ENCODE measurements at regions not wholly inside any gene's neighbourhood (a gene's known extent, or its start where the extent isn't known, plus 50 kb on each side); places are given as distances from the start of the nearest gene placed in this dataset.
A peak's percentile ranks its signal among the peaks of the same experiment; 100 is the strongest.
"Not testable (repeated sequence)": the region's sequence is repeated elsewhere in the genome, so short reads cannot be mapped to it uniquely, and the experiment has no call there.

DNA sequence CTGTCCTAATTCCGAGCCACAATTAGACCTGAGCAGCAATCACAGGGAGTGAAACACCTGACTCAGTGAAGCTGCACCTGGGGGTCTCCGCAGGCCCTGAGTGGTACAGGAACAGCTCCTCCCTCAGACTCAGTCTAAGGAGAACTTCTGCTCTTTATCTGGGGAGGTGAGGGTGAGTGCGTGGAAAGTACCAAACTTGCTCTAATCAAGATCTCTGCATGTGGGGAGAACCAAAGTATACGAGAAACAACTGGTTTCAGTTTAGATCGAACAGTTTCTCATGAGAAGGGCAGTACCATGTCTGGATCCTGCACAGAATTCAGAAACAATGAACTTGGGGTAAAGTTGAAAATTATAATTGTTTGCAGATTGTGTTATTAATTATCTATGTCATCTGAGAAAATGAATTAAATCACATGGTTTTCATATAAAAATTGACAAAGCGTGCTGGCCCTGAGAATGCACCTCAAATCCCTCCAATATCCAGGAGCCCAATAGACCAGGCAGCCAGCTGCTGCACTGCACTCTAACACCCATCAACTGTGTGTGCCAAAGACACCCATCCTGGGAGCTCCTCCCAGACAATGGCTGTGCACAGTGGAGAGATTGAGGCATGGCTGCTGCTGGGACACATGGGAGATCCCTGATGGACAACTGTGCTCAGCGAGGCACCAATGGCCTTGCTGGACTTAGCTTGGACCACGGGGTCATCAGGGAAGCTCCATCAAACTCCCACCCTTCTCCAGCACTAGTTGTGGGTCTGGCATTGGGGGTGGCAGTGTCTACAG is 803.8 kb downstream of the TMEM121 start:
- DNase-seq (ENCODE audit: extremely low spot score, unreplicated experiment); H3K4me1 Mint-ChIP-seq (ENCODE audit: unreplicated experiment); H3K27ac Mint-ChIP-seq (ENCODE audit: unreplicated experiment); H3K4me3 Mint-ChIP-seq (ENCODE audit: unreplicated experiment); H3K36me3 Mint-ChIP-seq (ENCODE audit: unreplicated experiment); H3K27me3 Mint-ChIP-seq (ENCODE audit: unreplicated experiment): not testable (repeated sequence)
- peaks cover 72% of the 10 kb centered on the region for H3K9me3 Mint-ChIP-seq (ENCODE audit: unreplicated experiment)

DNA sequence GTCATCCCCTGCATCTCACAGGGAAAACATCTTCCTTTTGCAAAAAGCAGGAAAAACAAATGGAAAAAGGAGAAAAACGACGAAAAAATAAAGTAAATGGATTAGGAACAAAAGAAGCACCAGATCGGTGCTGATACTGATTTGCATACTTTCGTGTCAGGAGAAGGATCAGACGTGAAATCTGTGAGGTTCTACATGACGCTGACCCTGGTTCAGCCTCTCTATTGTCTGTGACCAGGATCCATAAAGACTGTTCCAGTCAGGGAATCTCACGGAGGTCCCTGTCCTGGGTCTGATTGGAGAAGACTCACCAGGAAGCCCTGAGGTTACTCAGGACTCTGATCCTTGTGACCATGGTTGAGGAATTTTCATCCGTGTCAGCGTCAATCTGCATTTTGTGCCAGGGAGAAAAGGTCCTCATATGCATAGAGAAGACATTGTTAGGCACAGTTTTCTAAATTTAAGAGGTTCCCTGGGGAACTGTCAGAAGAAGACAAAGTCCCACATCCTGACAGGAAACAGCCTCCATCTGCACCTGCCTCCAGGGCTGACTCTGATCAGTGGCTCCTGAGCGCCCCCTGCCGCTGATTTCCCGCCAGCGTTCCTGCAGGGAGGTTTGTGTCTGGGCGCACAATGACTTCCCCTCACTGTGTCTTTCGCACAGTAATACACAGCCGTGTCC is 808.2 kb downstream of the TMEM121 start:
- H3K9me3 Mint-ChIP-seq (ENCODE audit: unreplicated experiment): peaks cover 54% of the 10 kb centered on the region
- H3K4me1 Mint-ChIP-seq (ENCODE audit: unreplicated experiment); H3K27me3 Mint-ChIP-seq (ENCODE audit: unreplicated experiment); H3K4me3 Mint-ChIP-seq (ENCODE audit: unreplicated experiment); H3K36me3 Mint-ChIP-seq (ENCODE audit: unreplicated experiment); H3K27ac Mint-ChIP-seq (ENCODE audit: unreplicated experiment): not testable (repeated sequence)
- DNase-seq (ENCODE audit: extremely low spot score, unreplicated experiment): peak; percentile 94

DNA sequence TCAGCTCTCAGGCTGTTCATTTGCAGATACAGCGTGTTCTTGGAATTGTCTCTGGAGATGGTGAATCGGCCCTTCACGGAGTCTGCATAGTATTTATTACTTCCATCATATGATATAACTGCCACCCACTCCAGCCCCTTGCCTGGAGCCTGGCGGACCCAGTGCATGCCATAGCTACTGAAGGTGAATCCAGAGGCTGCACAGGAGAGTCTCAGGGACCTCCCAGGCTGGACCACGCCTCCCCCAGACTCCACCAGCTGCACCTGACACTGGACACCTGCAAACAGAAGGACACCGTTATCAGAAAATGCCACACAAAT is 808.7 kb downstream of the TMEM121 start:
- not testable (repeated sequence) for H3K4me1 Mint-ChIP-seq (ENCODE audit: unreplicated experiment); H3K36me3 Mint-ChIP-seq (ENCODE audit: unreplicated experiment); H3K27me3 Mint-ChIP-seq (ENCODE audit: unreplicated experiment); H3K4me3 Mint-ChIP-seq (ENCODE audit: unreplicated experiment); H3K27ac Mint-ChIP-seq (ENCODE audit: unreplicated experiment); DNase-seq (ENCODE audit: extremely low spot score, unreplicated experiment)
- H3K9me3 Mint-ChIP-seq (ENCODE audit: unreplicated experiment): peaks cover 54% of the 10 kb centered on the region

DNA sequence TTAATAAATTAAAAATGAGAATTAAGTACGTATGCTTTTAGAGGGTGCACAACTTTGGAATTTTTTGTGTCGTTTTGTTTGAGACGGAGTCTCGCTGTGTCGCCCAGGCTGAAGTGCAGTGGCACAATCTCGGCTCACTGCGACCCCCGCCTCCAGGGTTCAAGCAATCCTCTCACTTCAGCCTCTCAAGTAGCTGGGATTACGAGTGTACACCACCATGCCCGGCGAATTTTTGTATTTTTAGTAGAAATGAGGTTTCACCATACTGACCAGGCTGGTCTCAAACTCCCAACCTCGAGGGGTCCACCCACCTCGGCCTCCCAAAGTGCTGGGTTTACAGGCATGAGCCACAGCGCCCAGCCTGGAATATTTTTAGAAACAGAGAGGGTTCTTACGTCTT is 812.4 kb downstream of the TMEM121 start:
- not testable (repeated sequence) for H3K36me3 Mint-ChIP-seq (ENCODE audit: unreplicated experiment); H3K27ac Mint-ChIP-seq (ENCODE audit: unreplicated experiment); H3K4me1 Mint-ChIP-seq (ENCODE audit: unreplicated experiment); H3K4me3 Mint-ChIP-seq (ENCODE audit: unreplicated experiment); H3K27me3 Mint-ChIP-seq (ENCODE audit: unreplicated experiment)
- peaks cover 47% of the 10 kb centered on the region for H3K9me3 Mint-ChIP-seq (ENCODE audit: unreplicated experiment)
- peak; percentile 88 for DNase-seq (ENCODE audit: extremely low spot score, unreplicated experiment)

DNA sequence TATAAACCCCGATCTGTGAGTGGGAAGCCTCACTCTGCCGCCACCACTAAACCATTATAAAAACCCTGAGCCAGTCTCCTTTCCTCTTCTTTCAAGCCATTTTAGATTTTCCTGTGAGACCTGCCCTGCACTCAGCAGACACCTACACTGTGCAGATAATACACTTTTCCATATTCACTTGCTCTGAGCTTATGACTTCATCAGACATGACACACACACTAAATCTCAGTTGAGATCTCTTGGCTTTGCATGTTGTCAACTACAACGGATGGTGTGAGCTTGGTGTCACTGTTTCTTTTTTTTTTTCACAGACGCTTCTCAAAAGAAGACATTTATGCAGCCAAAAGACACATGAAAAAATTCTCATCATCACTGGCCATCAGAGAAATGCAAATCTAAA is 814.3 kb downstream of the TMEM121 start:
- H3K4me3 Mint-ChIP-seq (ENCODE audit: unreplicated experiment); H3K36me3 Mint-ChIP-seq (ENCODE audit: unreplicated experiment); H3K27me3 Mint-ChIP-seq (ENCODE audit: unreplicated experiment); H3K27ac Mint-ChIP-seq (ENCODE audit: unreplicated experiment); DNase-seq (ENCODE audit: extremely low spot score, unreplicated experiment); H3K4me1 Mint-ChIP-seq (ENCODE audit: unreplicated experiment): not testable (repeated sequence)
- peaks cover 56% of the 10 kb centered on the region for H3K9me3 Mint-ChIP-seq (ENCODE audit: unreplicated experiment)

DNA sequence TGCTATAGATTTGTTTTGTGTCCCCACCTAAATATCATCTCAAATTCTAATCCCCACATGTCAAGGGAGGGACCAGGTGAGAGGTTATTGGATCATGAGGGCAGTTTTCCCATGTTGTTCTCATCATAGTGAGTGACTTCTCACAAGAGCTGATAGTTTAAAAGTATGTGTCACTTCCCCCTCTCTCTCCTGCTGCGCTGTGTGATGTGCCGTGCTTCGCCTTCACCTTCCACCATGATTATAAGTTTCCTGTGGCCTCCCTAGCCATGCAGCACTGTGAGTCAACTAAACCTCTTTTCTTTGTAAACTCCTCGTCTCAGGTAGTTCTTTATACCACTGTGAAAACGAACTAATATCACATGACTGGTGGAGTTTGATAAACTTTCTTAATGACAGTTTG is 814.8 kb downstream of the TMEM121 start:
- H3K4me1 Mint-ChIP-seq (ENCODE audit: unreplicated experiment); H3K27ac Mint-ChIP-seq (ENCODE audit: unreplicated experiment); H3K27me3 Mint-ChIP-seq (ENCODE audit: unreplicated experiment); H3K4me3 Mint-ChIP-seq (ENCODE audit: unreplicated experiment); H3K36me3 Mint-ChIP-seq (ENCODE audit: unreplicated experiment): not testable (repeated sequence)
- peak; percentile 56 for DNase-seq (ENCODE audit: extremely low spot score, unreplicated experiment)
- peaks cover 56% of the 10 kb centered on the region for H3K9me3 Mint-ChIP-seq (ENCODE audit: unreplicated experiment)

DNA sequence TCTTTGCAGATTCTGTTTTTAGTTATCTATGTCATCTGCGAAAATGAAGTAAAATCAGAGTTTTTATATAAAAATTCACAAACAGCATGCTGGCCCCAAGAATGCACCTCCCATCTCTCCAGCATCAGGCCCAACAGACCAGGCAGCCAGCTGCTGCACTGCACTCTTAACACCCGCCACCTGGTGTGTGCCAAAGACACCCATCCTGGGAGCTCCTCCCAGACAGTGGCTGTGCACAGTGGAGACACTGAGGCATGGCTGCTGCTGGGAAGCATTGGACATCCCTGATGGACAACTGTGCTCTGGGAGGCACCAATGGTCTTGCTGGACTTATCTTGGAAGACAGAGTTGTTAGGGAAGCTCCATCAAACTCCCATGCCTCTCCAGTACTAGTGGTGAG is 817.2 kb downstream of the TMEM121 start:
- no peak overlapping the region for H3K27ac Mint-ChIP-seq (ENCODE audit: unreplicated experiment)
- H3K36me3 Mint-ChIP-seq (ENCODE audit: unreplicated experiment): no peaks in the 10 kb centered on the region
- TF ChIP-seq, protein P1, sequence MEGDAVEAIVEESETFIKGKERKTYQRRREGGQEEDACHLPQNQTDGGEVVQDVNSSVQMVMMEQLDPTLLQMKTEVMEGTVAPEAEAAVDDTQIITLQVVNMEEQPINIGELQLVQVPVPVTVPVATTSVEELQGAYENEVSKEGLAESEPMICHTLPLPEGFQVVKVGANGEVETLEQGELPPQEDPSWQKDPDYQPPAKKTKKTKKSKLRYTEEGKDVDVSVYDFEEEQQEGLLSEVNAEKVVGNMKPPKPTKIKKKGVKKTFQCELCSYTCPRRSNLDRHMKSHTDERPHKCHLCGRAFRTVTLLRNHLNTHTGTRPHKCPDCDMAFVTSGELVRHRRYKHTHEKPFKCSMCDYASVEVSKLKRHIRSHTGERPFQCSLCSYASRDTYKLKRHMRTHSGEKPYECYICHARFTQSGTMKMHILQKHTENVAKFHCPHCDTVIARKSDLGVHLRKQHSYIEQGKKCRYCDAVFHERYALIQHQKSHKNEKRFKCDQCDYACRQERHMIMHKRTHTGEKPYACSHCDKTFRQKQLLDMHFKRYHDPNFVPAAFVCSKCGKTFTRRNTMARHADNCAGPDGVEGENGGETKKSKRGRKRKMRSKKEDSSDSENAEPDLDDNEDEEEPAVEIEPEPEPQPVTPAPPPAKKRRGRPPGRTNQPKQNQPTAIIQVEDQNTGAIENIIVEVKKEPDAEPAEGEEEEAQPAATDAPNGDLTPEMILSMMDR (IDR thresholded peaks at IDR 0.05): no peak
- H3K4me1 Mint-ChIP-seq (ENCODE audit: unreplicated experiment): no peaks in the 10 kb centered on the region
- no peaks in the 10 kb centered on the region for H3K27me3 Mint-ChIP-seq (ENCODE audit: unreplicated experiment)
- peaks cover 68% of the 10 kb centered on the region for H3K9me3 Mint-ChIP-seq (ENCODE audit: unreplicated experiment)
- no peak overlapping the region for H3K4me3 Mint-ChIP-seq (ENCODE audit: unreplicated experiment)
- peak; percentile 93 for DNase-seq (ENCODE audit: extremely low spot score, unreplicated experiment)

DNA sequence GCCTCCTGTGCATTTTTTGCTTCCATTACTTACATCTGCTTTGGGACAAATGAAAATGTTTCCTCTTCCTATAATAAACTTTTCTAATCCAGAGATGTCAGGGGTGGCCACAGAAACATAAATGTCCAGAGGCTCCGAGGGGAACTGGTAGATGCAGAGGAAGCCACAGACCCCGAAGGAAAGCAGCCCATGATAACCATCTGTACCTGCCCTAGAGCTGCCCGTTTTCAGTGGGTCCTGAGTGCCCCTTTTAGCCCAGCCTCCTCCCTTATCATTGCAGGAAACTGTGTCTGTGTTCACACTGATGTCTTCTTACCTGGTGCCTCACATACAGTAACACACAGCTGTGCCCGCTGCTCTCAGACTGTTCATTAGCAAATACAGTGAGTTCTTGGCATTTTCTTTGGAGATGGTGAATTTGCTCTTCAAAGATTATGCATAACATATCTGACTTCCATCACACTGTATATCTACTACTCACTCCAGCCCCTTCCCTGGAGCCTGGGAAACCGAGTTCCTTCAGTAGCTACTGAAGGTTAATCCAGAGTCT is 817.8 kb downstream of the TMEM121 start:
- not testable (repeated sequence) for H3K4me1 Mint-ChIP-seq (ENCODE audit: unreplicated experiment); H3K27me3 Mint-ChIP-seq (ENCODE audit: unreplicated experiment); H3K36me3 Mint-ChIP-seq (ENCODE audit: unreplicated experiment); H3K27ac Mint-ChIP-seq (ENCODE audit: unreplicated experiment); H3K4me3 Mint-ChIP-seq (ENCODE audit: unreplicated experiment)
- peaks cover 70% of the 10 kb centered on the region for H3K9me3 Mint-ChIP-seq (ENCODE audit: unreplicated experiment)
- DNase-seq (ENCODE audit: extremely low spot score, unreplicated experiment): peak; percentile 90

DNA sequence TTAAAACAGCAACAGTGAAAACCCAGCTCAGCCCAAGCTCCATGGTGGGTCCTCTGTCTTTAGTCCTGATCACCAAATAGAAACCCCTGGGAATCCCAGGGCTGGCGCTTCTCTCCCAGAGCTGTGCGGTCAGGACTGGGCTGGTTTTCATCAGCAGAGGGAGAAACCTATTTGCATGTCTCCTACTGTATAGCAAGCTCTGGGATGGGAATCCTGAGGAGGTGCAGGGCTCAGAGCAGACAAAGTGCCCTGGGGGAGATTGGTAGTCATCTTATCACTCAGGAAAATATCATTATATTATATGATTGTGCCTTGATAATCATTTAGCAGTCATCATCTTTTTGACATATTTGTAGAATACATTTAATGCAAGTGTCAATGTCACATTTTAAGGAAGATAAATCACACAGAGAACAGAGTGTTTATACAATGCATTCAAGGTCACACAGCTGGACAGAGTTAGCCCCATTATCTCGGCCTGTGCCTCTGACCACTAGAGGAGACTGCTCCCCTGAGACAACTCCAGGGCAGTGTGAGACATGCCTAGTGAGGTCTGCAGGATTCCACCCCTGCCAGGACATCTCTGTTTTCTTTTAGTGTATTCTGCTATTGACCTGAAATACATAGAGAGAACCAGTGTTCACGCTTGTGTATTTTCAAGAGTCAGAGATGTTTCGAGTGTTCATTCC is 818.6 kb downstream of the TMEM121 start:
- not testable (repeated sequence) for H3K27ac Mint-ChIP-seq (ENCODE audit: unreplicated experiment); H3K27me3 Mint-ChIP-seq (ENCODE audit: unreplicated experiment)
- H3K9me3 Mint-ChIP-seq (ENCODE audit: unreplicated experiment): peaks cover 68% of the 10 kb centered on the region

More for the DNA sequence above, 818.6 kb downstream of the TMEM121 start:
- DNase-seq (ENCODE audit: extremely low spot score, unreplicated experiment): peak; percentile 91
- H3K36me3 Mint-ChIP-seq (ENCODE audit: unreplicated experiment); H3K4me1 Mint-ChIP-seq (ENCODE audit: unreplicated experiment); H3K4me3 Mint-ChIP-seq (ENCODE audit: unreplicated experiment): not testable (repeated sequence)

All from osteocyte (in vitro differentiated cells).